WTC11 (cell line): ENCODE measurements at regions not wholly inside any gene's neighbourhood (a gene's known extent, or its start where the extent isn't known, plus 50 kb on each side); places are given as distances from the start of the nearest gene placed in this dataset.

Source experiments
- CTCF ChIP-seq: fragments of 200-600 bp; IDR thresholded peaks from 2 replicates; pipeline ENCODE4 v1.8.0; 2022; ENCODE audit warnings: antibody characterized with exemption
- SP1 ChIP-seq: sonication (generic); formaldehyde crosslinking; conservative IDR thresholded peaks from 2 replicates; pipeline ENCODE4 v1.8.1; 2022; ENCODE audit warnings: missing genetic modification reagents

GRCh38 chr12:90100579-90100978 lies 391.9 kb upstream of the ATP2B1 start:
- TF ChIP-seq CTCF = no peak
- TF ChIP-seq SP1 (CRISPR knock-in tag) = no peak
